ENCODE measurements at regions not wholly inside any gene's neighbourhood (a gene's known extent, or its start where the extent isn't known, plus 50 kb on each side); places are given as distances from the start of the nearest gene placed in this dataset.

- TF ChIP-seq CTCF (IDR thresholded peaks at IDR 0.05) (no peak), POLR2A (IDR thresholded peaks at IDR 0.05) (no peak), EP300 (IDR thresholded peaks at IDR 0.05) (no peak)
Measured at GRCh38 chr10:33749790-33750189, 415.3 kb upstream of the NRP1 start.
